GM12801 (cell line): ENCODE measurements at regions not wholly inside any gene's neighbourhood (a gene's known extent, or its start where the extent isn't known, plus 50 kb on each side); places are given as distances from the start of the nearest gene placed in this dataset.

ENCODE experiments used
- TF ChIP-seq, protein P1 (sequence below): IDR thresholded peaks from one replicate; pipeline ENCODE4 v1.5.1; 2011; ENCODE audit warnings: control low read depth; ENCODE audit not compliant: insufficient read length; ENCODE audit errors: extremely low read depth

DNA sequence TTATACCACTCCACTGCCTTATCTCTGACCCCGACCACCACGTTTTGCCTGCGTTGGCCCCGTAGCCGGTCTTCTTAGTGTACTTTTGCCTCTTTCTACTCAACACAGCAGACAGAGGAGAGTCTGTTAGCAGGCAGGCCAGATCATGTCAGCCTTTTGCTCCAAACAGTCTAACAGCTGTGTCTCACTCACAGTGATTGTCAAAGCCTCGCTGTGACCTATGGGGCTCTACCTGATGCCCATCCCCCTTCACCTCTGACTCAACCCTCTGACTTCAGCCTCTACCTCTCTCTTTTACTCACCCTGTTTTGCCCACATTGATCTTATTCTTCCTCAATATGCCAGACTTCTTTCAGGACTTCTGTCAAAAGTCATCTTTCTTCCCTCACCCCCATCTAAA lies 127.1 kb downstream of the TRIML1 start:
- TF ChIP-seq, protein P1, sequence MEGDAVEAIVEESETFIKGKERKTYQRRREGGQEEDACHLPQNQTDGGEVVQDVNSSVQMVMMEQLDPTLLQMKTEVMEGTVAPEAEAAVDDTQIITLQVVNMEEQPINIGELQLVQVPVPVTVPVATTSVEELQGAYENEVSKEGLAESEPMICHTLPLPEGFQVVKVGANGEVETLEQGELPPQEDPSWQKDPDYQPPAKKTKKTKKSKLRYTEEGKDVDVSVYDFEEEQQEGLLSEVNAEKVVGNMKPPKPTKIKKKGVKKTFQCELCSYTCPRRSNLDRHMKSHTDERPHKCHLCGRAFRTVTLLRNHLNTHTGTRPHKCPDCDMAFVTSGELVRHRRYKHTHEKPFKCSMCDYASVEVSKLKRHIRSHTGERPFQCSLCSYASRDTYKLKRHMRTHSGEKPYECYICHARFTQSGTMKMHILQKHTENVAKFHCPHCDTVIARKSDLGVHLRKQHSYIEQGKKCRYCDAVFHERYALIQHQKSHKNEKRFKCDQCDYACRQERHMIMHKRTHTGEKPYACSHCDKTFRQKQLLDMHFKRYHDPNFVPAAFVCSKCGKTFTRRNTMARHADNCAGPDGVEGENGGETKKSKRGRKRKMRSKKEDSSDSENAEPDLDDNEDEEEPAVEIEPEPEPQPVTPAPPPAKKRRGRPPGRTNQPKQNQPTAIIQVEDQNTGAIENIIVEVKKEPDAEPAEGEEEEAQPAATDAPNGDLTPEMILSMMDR: no peak

DNA sequence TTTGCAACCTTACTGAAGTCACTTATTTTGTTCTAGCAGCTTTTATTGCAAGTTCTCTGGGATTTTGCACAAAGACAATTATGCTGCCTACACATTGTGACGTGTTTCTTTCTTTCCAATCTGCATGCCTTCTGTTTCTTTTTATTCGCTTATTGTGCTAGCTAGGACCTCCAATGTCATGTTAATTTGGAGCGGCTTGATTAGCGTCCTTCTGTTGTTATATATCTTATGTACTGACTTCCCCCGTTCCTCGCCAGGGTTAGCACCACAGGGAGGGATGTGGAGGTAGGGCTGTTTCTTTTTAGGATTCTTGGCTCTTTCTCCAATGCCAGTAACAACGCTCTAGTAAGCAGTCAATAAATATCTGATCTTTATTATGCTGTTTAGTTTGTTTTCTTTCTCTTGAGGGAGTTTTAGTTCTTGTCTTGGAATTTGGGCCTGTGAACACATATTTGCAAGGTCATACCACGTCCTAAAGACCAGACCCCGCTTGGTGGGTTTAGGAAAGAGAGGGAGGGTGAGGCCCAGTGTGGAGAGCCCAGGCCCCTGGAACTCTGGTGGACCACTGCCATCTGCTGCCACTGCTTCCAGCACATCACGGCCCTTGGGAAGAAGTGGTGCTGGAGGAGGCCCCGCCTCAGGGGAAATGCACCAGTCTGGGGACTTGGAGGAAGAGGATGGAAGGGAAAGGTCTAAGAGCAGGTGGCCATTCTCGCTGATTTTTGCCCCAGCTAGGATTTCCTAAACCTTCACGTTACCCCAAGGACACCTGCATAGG lies 129.1 kb downstream of the TRIML1 start:
- TF ChIP-seq, protein P1: no peak

DNA sequence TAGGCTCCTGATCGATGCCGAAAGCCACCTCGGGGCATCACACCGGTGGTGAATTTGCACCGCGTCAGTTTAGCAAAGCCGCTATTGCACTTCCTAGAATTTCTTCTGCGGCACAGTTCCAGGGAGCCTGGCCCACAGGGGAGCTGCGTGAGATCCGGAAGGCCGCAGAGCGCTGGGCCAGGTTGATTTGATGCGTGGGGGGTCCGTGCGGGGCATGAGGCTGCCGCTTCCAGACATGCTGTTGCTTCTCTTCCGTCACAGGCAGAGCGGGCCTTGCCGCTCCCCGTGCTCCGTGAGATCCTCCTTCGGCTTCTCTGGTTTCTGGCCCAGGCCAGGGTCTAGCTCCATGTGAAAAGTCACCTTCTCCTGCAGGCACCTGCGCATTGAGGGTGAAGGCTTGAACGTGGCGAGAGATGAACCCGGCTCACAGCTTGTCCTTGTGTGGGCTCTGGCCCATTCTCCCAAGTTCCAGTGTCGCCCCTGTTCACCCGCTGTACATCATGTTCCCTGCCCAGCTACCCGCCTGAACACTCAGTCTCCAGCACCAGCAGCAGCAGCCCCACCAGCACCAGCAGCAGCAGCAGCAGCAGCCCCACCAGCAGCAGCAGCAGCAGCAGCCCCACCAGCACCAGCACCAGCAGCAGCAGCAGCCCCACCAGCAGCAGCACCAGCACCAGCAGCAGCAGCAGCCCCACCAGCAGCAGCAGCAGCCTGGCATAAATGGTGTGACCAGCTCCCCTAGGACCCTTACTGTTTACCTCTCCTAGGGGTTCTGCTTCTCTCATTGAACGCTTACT lies 131.2 kb downstream of the TRIML1 start:
- TF ChIP-seq, protein P1: no peak

DNA sequence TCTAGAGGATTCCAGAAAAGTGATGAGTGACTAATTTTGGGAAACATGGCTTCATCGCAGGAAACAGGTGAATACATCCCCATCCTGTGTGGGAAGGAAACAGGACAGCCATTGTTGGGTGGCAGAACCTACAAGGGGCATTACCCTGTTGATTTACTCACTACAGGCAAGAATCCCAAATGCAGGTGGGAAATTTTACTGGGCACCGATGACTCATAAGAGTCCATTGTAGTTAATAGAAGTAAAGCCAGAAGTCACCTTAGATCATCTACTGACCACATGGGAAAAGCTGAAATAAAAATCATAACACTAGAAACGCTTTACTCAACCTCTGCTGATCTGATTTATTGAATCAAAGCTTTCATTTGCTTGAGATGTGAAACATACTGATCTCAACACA lies 136.4 kb downstream of the TRIML1 start:
- TF ChIP-seq, protein P1: no peak

DNA sequence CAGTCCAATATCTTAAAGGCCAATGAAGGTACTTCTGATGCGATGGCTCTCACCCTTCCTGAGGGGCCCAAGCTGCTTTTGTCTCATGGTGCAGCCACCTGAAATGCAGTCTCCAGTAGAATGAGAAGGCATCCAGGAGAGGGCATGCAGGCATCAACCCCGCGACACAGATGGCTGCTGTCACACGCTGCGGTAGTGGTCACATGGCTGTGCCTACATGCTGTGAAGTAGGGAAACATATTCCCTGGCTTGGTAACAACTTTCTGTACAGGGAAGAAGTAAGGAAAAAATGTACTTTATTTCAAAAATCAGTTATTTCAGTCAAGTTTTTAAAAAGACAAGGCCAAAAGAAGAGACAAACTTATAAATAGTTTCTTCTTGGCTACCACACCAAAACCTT lies 139.9 kb downstream of the TRIML1 start:
- TF ChIP-seq, protein P1: no peak

DNA sequence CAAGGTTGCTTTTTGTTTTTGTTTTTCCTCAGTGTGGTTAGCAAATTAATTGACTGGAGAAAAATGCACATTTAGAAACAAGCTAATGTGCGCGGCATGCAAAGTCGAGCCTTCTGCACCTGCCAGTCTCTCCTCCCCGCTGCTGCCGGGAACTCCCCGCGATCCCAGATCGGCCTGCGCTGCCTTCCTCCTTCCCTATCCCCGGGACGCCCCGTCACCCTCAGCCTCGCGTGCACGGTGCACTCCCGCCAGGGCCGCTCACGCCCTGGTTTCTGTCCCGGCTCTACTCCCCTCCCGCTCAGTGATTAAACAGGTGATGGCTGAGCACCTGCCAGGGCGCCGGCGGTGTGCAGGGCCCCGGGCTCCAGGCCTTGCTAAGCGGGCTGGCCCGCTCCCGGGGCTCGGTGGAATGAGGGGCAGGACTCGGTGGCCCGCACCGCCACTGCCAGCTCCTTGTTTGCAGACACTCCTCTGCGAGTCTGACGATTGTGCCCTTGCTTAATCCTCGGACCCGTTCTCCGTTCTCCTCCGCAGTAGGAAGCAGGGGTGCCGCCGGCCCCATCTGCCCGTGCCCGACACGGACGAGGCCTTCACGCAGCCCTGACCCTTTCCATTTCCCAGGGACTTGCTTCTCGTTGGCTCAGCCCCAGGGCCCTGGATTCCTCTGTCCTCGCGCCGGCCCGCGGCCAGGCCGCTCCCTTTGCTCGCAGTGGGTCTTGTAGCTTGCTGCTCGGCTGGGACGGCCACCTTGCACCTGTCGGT lies 143.4 kb downstream of the TRIML1 start:
- TF ChIP-seq, protein P1: no peak
